ENCODE measurements at regions not wholly inside any gene's neighbourhood (a gene's known extent, or its start where the extent isn't known, plus 50 kb on each side); places are given as distances from the start of the nearest gene placed in this dataset.

DNA sequence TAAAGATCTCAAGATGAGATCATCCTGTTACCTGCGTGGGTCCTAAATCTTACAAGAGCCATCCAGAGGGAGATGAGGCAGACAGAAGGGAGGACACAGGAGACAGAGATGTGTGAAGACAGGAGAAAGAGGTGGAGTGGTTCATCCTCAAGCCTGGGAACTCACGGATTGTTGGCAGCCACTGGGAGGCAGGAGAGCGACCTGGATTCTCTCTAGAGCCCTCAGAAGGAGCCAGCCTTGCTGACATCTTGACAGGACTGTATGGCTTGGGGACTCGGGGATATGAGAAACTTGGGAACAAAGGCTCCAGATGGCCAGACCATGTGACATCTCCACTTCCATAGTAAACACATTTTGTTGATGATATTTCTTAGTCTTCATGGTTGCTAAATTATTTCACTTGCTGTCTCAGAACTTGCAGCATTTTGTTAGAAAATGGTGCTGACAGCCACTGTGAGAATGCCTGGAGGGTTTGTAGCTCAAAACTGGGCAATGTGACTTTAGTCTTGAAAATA, 57.8 kb upstream of the MC2R start:
- H3K9me3 ChIP-seq (ENCODE audit: low read length): no peaks in the 10 kb centered on the region
- no peak overlapping the region for H3K4me3 ChIP-seq (ENCODE audit: low read length)
- CTCF ChIA-PET: no interaction called here
- H3K4me1 ChIP-seq (ENCODE audit: insufficient read depth, low read length): no peaks in the 10 kb centered on the region
- DNase-seq: no peak
- H3K27ac ChIP-seq (ENCODE audit: low read depth, low read length): no peak overlapping the region
- no peaks in the 10 kb centered on the region for H3K36me3 Mint-ChIP-seq
- H3K4me1 Mint-ChIP-seq: no peaks in the 10 kb centered on the region
- H3K9me3 Mint-ChIP-seq: peaks cover 0 to 8% (median 6%) of the 10 kb centered on the region in 5 donors
- POLR2A ChIA-PET: no interaction called here
- H3K27me3 ChIP-seq (ENCODE audit: insufficient read depth, low read length, poor library complexity, severe bottlenecking): no peaks in the 10 kb centered on the region
- H3K4me3 Mint-ChIP-seq: no peak overlapping the region
- H3K27ac Mint-ChIP-seq: no peak overlapping the region
- H3K36me3 ChIP-seq (ENCODE audit: insufficient read depth, low read length): no peaks in the 10 kb centered on the region
- H3K27me3 Mint-ChIP-seq: no peaks in the 10 kb centered on the region

Measured in CD8-positive, alpha-beta memory T cell (primary cell).